ENCODE measurements at regions not wholly inside any gene's neighbourhood (a gene's known extent, or its start where the extent isn't known, plus 50 kb on each side); places are given as distances from the start of the nearest gene placed in this dataset.
"Not testable (repeated sequence)": the region's sequence is repeated elsewhere in the genome, so short reads cannot be mapped to it uniquely, and the experiment has no call there.

DNA sequence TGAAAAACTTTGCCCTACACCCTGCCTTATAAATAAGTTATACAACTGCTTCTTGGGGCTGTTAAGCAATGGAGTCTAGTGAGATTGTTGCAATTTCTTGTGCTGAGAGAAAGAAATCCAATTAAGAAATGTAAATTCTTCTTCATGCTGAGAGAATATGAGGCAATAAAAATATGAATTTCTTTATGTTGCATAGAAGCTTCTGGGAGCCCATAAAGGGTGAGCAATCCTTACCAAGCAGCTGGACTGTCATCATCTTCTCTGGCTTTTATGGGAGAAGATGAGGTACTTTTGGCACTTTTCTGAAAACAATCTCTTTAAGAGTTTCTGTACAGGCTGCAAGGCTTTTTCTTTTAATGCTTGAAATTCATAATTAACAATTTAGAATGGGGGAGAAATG, 204.3 kb downstream of the DMRTA1 start:
- no peak for DNase-seq

DNA sequence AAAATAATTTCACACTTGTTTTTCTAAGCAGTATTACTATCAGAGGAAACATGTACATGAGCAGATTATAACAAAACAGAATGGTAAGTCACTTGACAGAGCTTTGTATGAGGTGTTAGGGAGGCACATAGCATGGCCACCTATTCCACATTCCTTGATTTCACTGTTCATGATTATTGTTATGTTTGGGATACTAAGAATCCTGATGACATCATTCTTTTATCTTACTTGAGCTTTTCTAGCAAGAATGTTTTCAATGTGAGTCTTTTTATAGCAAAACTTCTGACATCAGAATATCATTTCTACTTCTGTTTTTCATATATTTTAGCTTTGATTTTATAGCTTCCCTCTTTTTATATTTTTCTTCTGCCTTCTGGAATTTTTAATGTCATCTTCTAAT, 208.2 kb downstream of the DMRTA1 start:
- DNase-seq = no peak

DNA sequence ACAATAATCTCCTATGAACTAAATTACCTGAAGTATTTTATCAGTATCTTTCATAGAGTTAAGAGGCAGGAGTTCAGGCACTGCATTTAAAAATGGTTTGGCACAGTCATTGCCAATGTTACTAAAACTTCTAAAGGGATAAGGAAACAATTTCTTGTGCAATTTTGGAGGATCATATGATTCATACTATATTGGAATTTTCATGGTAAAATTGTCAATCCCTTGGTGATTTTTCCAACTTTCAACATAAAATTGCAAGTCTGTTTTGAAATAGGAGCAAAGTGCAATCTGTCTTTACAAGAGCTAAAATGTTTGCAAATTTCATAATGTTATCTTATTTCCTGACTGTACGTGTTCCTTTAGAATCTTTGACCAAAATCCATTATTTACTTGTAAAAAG, 211.1 kb downstream of the DMRTA1 start:
- DNase-seq = no peak

DNA sequence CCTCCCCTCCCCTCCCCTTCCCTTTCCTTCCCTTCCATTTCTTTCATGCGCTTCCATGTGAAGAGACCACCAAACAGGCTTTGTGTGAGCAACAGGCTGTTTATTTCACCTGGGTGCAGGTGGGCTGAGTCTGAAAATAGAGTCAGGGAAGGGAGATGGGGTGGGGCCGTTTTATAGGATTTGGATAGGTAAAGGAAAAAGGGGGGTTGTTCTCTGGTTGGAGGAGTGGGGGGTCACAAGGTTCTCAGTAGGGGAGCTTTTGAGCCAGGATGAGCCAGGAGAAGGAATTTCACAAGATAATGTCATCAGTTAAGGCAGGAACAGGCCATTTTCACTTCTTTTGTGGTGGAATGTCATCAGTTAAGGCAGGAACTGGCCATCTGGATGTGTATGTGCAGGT, 211.9 kb downstream of the DMRTA1 start:
- DNase-seq = not testable (repeated sequence)

DNA sequence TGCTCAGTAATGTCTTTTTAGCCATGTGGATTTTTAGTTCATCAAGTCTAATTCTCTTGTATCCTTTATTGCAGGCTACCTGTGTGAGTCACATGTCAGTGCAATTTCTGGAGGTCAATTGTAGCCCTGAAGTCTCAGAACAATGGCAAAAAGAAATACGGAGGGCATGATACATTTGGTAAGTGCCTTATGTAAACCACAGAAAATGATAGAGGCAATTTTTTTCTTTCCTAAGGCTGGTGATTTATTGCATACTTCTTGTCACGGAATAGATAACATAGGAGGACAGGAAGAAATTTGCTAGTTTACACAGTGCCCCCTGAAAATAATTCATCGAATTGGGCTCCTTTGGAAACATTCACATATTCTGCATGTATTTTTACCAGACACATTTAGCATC, 235.9 kb downstream of the DMRTA1 start:
- DNase-seq = peak in 2 of 3 experiments; percentile 37 to 61

DNA sequence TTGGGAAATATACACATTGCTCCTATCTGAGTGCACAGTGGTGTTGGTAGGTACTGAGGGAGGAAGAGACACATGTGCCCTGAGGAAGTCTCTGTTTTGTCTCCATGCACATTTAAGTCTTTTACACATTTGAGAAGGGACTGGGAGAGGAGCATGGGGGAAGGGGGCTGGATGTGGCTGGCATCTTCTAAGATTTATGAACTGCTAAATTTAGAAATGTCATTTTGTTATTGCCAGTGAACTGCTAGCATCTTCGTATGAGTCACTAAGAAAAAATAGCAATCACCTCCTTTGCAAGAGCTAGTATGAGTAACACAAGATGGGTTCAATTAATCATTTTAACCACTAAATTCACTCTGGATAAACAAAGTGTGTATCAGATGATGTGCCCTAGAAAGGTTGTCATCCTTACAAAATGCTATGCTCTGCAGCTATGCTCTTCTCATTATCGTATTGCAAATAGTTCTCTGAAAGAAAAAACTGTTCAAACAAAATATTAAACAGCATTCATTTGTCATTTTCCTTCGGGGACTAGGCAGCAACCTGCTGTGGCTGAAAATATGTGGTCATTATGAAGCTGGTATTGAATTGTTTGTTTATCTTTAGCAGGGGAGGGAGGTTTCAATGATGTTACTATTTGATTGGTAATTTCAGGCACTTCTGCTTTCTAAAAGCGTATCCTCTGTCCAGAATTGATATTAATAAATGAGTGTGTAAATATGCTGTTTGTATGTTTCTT, 236.5 kb downstream of the DMRTA1 start:
- peak; percentile 8 to 66 (median 63) for DNase-seq

DNA sequence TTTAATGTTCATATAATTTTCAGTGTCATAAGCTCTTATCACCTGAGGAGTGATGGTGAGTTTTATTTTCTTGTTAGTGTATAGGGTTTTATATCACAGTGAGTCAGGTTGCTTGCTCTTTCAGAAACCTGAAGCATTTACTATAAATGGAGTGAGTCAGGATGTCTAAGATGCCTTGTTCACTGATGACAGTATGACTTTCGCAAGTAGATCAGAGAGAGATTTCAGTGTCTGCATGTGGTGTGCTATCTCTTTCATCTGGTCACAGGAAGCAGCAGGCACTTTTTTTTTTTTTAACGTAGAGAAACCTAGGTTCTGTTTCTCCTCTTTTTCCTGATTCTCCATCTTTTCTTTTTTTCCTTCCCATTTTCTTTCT, 237.1 kb downstream of the DMRTA1 start:
- DNase-seq = peak in 1 of 3 experiments; percentile 30

DNA sequence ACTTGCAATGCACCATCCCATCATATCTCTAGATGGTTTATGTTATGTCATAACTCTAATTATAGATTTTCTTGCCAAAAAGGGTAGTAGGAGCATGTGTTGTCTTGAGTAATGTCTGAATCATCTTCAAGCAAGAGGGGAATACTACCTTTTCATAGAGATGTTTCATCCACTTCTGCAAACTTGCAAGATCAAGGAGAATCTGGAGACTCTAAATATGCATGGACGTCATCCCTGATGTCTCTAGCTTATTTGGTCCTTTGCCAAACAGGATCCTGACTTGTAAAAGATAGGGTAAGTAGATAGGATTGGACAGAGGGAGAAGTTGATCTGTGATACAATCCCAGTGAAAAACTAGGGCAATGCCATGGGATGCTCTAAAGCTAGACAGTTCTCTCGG, 246.5 kb downstream of the DMRTA1 start:
- no peak for DNase-seq

DNA sequence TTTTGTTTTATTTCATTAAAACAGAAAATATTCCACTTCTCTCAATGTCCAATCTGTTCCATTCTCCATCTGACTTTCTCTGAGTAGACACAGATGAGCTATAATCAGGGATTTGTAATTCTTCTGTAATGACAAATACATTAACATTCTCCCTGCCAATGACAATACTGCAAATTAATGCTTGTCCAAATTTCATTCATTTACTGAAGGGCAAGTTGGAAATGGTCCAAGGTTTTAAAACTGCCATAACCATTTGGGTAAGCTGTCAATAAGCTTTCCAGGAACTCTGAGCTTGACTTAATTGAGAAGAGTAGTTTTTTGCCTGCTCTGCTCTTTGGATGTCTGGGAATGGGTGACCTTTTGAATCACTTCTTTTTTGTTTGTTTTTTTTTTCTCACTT, 253.5 kb downstream of the DMRTA1 start:
- DNase-seq = no peak

DNA sequence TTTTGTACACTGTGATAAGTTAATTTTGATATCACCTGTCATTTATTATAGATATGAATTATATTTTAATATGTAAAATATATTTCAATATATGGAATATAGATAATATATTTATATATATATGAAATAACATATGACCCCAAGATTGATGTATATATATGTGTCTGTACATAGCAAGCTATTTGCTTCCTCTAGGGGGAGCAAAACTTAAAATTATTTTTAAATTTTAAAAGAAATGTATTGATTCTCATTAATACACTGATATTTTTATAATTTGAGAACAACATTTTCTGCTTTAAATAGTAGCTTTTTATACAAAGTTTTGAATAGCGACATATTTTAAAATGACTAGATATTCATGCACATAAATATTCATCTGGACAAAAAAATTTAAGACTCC, 272.0 kb downstream of the DMRTA1 start:
- no peak for DNase-seq

DNA sequence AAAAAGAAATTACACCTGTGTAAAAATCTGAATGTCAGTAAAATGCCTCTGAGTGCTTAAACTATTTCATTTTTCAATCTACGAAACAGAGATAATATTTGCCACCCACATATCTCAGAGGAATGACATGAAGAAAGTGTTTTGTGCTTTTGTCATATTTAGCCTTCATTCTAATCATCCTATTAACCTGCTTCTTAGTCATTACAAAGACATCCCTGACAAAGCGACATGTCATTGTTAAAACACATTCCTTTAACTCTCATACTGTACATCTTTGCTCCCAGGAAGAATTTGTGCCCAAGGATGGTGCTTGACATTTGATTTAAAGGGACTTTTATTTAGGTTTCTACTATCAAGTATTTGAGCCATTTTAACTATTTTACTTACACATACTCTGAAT, 275.9 kb downstream of the DMRTA1 start:
- DNase-seq = no peak

DNA sequence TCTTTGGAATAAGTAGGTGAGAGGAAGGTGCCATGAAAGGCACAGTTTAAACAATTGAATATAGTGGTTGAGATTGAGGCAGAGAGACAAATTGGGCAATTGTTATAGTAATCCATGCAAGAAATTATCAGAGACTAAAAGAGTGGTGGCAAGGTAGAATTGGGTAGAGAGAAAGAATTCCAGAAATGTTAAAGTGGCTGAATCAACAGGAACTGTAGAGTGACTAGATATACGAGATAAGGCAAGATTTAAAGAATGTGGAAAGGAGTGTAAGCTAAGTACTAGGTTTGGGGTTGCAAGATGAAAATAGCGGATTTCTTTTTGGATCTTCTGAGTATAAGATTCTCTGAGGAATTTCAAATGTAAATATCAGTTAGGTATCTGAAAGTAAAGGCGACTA, 285.2 kb downstream of the DMRTA1 start:
- no peak for DNase-seq

DNA sequence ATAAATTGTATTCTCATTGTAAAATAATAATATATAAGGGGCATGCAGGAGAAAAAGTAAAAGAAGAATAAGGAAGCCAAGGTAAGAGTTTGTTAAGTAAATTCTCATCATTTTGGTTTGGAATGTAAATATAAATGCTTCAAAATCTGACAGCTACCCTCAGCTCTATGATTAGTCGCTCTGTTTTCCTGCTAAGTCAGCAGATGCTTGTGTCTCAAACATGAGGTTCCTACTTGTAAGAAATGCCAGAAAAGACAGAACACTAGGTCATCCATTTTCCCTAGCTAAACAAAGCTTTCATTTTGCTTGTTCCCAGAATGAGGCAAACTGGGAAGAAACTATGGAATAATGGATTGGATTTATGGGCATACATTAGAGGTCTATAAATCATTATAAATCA, 293.1 kb downstream of the DMRTA1 start:
- DNase-seq = no peak

DNA sequence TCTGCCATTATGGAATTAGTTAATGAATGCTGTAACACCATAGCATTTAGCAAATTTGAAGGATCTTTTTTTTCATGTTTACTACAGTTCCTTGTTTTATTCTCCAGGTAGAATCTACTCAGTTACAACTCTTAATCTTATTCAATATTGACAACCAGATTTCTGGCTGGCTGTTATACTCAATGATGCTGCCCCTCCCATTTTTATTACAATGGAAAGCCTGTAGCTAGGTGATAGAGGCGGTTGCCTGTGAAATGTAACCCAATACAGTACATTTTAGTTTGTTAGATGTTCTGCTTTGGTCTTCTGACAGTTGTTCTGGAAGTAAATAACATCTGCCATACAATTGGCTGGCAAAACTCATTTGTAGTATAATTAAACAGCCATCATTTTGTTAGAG, 294.2 kb downstream of the DMRTA1 start:
- DNase-seq = no peak

DNA sequence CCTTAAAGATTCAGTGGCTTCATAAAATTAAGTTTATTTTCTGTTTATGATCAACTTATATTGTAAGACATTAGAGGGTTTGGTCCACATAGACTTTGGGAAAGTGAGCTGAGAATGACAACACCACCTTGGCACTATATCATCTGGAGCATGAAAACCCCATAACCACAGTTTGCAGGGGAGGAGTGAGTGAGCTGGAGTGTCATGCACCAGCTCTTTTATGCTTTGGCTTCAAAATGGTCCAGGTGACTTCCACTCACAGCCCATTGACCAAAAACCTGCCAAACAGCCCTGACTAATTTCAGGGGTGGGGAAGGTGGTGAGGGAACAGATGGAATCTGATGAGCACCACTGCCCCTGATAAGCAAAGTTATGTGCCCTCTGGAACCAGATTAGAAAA, 295.8 kb downstream of the DMRTA1 start:
- DNase-seq = no peak

DNA sequence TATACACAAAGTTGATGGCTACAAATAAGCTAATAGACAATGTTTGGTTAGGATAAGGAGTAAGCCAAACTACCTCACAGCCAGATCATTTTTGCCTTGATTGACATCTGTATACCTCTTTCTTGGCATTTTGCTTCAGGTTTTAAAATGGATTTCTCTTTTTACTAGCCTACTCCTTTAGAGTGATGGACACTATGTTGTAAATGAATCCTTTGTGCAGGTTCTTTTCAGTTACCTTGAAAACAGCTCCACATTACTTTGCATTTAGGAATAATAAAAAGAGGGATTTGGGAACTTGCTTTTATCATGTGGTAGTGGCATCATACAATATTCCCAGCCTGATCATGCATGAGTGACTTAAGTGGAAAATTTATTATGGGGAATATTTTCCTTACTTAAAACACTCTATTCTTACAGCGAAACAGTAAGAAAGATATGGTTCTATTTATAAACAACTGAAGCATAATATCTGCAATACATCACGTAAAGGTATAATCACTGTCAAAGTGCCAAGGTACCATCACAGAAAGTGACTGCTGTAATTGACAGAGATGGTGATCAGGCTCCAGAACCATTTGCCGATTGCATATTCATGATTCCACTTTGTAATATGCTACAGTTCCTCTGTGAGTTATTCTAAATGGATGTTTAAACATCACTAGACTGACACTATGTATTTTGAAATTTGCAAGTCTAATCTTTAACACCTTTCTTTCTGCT, 327.0 kb downstream of the DMRTA1 start:
- no peak for DNase-seq

DNA sequence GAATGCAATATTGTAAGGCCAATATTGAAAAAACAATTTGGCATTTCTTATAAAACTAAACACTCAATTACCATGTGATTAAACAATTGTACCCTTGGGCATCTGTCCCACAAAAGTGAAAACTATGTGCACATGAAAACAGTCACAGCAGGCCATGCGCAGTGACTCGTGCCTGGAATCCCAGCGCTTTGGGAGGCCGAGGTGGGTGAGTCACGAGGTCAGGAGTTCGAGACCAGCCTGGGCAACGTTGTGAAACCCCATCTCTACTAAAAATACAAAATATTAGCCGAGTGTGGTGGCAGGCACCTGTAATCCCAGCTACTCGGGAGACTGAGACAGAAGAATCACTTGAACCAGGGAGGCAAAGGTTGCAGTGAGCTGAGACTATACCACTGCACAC, 343.7 kb downstream of the DMRTA1 start:
- no peak for DNase-seq

DNA sequence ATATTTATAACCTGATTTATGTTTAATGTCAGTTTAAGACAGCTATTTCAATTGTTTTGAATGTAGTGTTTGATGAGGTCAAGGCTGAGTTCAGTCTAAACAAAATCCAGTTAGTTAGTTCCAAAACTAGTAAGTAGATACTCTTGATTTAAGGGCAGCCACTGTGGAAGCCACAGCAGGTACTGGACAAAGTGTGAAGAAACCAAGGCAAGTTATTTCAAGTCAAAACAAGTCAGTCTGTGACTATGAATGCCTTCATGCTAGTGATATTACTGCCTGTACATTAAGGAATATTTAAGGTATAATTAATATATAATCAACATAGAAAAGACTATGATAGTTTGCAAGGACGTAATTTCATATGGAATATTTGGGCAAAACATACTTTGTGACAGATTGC, 362.3 kb downstream of the DMRTA1 start:
- DNase-seq = no peak

DNA sequence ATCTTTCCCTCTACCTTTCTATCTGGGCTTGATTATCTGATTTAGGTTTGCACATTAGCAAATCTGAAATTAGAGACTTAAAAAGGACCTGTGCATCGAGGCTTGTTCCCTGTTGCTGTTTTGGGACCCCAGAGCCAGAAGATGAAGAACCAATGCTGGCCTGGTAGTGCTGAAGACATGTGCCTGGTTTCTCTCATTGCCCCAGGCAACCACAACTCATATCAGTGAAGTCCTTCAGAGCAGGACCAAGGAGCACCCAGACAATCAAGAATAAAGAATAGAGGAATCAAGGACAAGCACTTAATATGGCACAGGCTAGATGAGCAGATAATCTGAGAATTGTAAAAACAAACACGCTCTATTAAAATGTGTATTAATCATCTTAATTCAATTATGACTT, 362.7 kb downstream of the DMRTA1 start:
- no peak for DNase-seq

DNA sequence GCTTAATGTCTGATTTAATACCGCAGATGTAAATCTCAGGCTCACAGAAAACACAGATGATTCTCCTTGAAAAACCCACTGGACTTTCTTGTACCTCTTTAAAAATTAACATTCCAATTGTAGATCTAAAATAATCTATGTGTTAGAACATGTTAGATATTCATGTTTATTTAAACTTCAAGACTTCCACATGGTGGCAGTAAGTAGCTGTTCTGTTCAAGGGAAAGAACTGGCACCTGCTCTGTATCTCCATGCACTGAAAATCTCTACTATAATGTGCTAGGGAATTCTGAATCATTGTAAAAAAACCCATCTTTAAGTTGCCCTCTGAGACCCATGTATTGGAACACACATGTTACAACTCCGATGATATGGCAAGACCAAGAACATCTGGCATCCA, 366.9 kb downstream of the DMRTA1 start:
- peak in 2 of 3 experiments; percentile 5 to 16 for DNase-seq

DNA sequence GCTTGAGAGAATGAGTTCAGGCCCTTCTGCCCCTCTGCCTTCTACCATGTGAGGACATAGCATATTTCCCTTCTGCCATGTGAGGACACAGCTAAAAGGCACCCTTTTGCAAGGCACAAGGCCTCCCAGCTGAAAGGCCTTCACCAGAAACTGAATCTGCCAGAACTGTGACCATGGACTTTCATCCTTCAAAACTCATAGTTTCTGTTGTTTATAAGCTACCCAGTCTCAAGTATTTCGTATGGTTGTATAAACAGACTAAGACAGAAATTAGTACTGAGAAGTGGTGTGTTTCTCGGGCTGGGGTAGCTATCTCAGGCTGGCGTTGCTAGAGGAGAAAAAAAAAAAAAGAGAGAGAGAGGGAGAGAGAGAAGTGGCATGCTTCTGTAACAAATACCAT, 368.6 kb downstream of the DMRTA1 start:
- DNase-seq = no peak

DNA sequence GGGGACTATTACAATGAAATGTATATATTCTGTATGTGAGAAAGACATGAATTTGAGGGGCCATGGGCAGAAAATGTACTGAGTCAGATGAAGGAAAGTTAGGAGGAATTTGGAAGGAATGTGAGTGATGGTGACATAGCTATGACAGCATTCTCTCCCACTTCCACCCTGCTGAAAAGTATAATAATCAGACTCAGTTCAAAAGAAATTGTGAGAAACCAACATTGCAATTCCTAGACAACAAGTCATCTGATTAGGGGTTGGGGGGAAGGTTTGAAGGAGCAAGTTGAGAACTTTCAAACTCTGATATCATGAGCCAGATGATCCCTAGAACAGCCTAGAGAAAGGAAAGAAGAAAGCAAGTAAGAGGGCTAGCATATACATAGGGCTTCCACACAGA, 370.6 kb downstream of the DMRTA1 start:
- DNase-seq = no peak

DNA sequence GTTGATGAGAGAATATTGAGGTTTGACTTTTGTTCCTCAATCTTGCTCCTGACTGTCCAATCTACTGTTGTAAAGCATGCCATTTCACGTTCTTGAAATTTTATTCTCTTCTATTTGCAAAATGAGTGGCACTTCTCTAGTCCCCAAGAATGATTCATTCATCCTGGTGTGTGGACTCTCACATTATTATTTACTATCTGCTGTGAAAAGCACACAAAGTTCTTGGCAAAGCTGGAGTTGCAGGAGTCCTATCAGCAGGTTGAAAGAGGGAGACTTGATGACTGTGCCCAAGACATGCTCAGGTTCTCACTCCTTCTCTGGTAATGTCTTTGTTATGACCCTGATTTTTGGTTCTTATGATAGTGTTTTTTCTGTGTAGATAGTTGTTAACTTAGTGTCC, 382.6 kb downstream of the DMRTA1 start:
- DNase-seq = no peak

DNA sequence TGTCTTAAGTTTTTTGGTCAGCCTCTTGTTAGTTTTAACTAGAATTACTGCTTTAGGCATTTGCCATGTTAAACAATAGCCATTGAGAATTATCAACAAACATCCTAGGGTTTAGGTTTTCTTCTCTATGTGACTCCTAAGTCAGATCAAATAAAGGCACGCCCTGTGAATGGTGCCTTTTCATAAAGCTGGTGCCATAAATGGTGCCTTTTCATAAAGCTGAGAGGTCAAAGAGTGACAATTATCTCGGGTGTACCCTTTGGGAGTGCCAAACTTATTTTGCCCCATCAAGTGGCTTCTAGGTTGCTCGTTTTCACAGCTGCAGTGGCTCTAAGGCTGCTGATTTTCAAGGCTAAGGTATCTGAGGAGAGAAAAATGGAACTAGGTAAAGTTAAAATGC, 391.6 kb downstream of the DMRTA1 start:
- no peak for DNase-seq

DNA sequence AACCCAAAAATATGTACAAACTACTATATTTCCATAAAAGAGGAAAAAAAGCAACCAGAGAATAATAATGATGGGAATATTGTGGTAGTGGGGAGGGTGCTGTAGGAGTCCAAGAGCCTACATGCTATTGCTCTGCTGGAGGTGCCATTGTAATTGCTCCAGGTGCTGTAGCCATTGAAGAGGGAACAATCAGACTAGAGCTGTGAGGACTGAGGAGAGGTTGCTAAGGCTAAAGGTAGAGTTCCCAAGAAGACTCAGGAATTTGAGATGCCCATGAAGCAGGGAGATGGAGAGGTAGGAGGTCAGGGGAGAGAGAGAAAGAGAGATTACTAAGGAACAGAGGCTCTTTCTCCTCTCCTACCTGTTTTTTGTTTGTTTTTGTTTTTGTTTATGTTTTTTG, 394.0 kb downstream of the DMRTA1 start:
- no peak for DNase-seq
